ENCODE measurements at regions not wholly inside any gene's neighbourhood (a gene's known extent, or its start where the extent isn't known, plus 50 kb on each side); places are given as distances from the start of the nearest gene placed in this dataset.

DNA sequence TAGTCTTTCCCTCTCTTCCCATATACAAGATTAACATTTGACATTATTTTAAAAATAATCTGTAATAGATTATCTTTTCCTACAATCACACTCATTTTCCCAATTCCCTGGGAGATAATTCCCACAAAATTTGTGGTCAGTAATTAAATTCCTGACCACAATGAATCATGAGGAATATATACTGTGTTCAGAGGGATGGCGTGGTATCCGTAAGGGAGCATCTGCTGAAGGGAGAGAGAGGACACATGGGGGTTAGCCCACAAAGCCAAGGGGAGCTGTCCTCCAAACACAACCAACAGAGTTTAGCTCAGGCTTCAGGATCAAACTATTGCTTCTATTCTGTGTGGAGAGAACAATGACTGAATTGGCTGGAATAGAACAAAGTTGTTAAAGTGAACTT lies 57.1 kb upstream of the PPP2R5A start:
- no peak for DNase-seq

DNA sequence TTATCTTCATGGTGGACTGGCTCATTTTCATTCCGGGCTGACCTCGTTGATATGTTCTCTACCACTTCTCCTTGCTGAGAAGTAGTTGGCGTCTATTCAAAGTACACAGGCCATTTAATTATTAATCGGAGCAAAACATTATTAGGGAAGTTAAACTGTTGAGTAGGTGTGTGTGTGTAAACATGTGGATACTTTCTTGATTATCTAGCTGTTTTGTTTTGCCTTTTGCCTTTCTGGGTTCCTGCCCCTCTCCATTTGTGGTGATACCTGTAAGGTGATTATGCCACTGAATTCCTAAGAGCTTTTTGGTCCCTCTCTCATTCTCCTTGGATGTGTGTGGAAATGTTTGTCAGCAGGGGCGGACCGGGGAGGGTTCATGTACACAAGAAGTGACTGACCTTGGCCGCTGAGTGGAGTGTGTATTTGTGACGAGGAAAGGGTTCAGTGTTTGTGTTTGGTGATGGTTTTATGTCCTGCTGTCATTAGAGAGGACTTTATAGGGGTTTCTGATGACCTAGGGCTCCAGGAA lies 56.6 kb upstream of the PPP2R5A start:
- DNase-seq: no peak

DNA sequence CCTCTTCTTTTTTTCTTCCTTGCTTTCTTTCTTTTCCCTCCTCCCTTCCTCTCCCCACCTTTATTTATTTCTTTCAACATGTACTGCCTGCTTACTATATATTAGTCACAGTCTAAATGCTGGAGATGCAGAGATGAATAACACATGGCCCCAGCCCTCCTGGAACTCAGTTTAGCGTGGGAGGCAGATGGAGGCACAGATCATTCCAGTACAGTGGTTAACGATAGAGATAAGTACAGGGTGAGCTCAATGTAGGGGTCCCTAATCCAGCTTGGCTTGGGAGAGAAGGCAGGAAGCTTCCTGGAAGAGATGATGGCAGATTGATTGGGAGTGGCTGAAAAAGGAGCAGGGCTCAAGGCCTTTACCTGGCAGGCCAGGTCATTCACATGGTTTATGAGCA lies 55.6 kb upstream of the PPP2R5A start:
- no peak for DNase-seq

- no peak for DNase-seq
Observed at GRCh38 chr1:212230329-212230728, 54.9 kb upstream of the PPP2R5A start.

- no peak for DNase-seq
Observed at GRCh38 chr1:212231372-212231771, 53.8 kb upstream of the PPP2R5A start.

GRCh38 chr1:212232090-212232489 lies 53.1 kb upstream of the PPP2R5A start:
- no peak for DNase-seq

DNA sequence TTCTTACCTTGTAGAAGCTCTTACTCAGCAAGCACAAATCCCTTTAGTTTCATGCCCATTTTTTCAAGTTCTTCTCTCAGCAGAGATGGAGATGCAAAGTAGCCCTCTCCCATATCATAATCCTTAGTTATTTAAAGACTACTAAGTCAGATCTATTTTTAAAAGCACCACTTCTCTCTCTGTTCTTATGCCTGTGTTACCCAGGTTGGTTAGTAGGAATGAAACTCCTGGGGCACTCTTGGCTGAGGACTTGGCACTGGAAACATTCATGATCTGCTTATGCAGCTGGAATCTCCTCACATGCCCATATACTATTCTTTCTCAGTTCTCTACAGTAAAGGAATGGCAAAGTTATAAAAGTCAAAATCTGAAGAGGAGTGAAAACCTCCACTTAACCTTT lies 51.9 kb upstream of the PPP2R5A start:
- DNase-seq: no peak

GRCh38 chr1:212234431-212235395 lies 50.5 kb upstream of the PPP2R5A start:
- DNase-seq: no peak

All from stimulated activated naive CD4-positive, alpha-beta T cell (primary cell).